NCI-H69 (cell line): ENCODE measurements at regions not wholly inside any gene's neighbourhood (a gene's known extent, or its start where the extent isn't known, plus 50 kb on each side); places are given as distances from the start of the nearest gene placed in this dataset.

Experiments used
- DNase-seq: peaks from one replicate; lab custom pipeline; 2025; lab: John Stamatoyannopoulos, UW

DNA sequence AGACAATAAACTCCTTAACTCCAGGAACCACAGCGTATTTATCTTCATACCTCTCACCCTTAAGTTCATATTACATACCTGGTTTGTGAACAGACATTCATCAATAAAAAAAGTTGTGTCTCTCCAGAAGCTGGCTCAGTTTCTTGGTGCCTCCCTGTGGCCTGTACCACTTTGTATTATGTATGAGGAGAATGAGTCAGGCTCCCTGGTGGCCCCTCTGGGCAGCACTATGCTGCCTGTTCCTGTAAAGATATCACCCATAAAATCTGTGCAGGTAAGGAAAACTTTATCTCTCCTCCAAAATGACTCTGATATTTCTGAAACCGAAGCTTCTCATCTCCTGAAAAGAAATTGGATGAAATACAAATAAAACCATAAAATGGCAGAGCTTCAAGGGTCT is 198.4 kb upstream of the NT5C1B start:
- peak; percentile 3 for DNase-seq

DNA sequence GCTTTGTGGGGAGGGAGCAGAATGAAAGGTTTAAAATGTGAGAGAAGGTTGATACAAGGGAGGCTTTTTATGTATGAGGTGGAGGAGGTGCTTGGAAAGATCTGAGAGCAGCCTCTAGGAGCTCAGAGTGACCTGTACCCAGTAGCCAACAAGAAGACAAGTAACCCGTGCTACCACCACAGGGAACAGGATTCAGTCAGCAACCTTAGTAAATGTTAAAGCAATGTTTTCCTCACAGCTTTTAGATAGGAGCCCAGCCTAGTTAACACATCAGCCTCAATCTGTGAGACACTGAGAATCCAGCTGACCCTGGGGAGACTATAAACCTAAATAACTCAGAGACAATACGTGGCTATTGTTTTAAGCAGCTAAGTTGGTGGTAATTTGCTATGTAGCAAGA is 194.9 kb upstream of the NT5C1B start:
- DNase-seq: no peak

DNA sequence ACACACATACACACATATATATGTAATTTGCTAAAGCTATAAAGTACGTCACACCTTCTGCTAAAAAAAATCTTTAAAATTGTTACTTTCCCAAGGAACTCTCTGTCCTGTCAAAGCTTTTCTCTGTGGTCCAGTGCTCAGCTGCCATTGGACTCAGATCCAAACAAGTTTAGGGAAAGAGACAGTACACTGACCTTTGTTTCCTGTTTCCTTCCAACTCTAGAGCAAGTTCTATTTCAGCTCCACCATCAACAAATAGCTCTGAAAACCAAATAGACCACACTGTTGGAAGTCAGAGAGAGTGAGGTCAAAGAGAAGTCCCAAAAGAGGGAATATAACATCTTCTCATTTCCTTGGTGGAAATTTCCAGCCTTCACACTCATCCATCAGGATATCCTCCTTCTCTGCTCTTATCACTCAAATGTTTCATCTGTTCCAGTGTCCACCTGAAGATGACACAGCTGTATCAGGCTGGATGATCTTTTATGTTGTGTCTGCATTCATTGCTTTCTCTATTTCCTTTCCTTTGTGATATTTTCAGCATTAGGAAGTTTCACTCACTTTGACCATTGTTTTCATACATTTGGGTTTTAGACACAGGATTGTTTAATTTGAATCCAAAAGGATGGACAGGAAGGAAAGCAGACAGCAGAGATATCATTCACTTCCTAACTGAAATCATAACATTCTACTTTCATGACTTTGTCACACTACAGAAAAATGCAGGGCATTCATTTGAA is 192.3 kb upstream of the NT5C1B start:
- DNase-seq: no peak

- DNase-seq: peak; percentile 94
Observed at GRCh38 chr2:18777250-18777812, 188.0 kb upstream of the NT5C1B start.

- no peak for DNase-seq
Observed at GRCh38 chr2:18771212-18771611, 181.8 kb upstream of the NT5C1B start.

- no peak for DNase-seq
Observed at GRCh38 chr2:18763338-18763737, 174.0 kb upstream of the NT5C1B start.

- no peak for DNase-seq
Observed at GRCh38 chr2:18762667-18763066, 173.3 kb upstream of the NT5C1B start.

GRCh38 chr2:18754286-18754685 is 164.9 kb upstream of the NT5C1B start:
- DNase-seq: peak; percentile 6

DNA sequence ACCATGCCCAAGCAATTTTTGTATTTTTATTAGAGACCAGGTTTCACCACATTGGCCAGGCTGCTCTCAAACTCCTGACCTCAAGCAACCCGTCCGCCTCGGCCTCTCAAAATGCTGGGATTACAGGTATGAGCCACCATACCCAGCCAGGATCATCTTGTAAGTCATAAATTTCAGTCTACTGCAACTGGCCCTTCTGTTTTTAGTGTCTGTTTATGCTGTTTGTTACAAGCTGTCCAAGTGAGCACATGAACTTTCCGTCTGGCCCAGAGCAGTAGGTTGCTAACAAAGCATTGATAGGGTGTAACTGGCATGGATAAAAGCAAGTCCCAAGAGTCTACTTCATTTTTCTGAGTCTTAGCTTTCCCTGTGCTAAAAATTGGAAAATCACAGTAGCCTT is 164.4 kb upstream of the NT5C1B start:
- no peak for DNase-seq

DNA sequence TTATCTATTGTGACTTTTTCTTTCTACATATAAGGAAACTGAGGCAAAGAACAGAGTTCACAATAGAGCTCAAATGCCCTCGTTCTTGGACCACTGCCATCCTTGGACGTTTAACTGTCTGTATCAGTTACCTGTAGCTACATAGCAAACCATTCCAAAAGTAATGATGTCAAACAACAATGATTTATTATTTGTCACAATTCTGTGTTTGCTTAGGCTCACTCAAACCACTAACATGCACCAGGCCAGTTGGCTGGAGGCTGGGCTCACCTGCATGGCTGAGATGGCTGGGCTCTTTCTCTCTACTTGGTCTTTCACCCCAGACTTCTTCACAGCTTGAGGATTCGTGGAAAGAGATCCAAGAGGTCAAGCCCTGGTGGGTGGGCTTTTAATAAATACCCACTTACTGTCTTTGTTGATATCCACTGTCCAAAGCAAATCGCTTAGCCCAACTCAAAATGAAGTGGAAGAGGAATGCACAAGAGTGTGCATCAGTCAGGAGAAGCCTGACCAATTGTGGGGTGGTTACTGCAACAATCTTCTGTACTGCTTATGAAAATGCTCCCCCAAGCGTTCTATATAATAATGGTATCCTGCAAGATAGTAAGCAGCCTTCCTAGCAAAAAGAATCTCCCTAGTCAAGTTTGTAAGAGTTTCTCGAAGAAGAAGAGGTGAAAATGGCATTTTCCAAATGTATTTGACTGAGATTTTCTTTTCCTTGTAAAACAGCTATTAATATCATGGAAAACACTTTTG is 163.5 kb upstream of the NT5C1B start:
- peak; percentile 50 for DNase-seq

DNA sequence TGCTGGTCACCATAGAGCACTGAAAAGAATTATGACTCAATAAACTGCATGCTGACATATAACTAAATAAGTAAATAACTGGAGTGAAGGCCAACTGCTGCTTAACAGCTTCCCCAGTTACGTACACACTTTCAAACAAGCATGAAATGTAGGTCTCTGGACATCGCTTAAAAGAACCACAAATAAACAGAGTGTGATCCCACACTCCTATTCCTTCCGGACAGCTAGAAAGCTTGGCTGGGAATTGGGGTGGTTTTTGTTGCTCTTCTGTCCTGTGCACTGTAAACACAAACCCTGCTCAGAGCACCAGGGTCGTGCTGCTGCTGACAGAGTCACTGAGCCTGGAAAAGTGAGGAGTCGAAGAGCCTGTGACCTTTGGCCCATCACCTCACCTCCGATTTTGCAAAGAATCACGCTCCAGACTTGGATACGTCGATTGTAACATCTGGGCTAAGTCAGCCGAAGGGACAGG is 162.7 kb upstream of the NT5C1B start:
- DNase-seq: peak; percentile 26

- no peak for DNase-seq
Observed at GRCh38 chr2:18750672-18751554, 161.5 kb upstream of the NT5C1B start.

- DNase-seq: peak; percentile 48
Observed at GRCh38 chr2:18749912-18750526, 160.7 kb upstream of the NT5C1B start.

- DNase-seq: no peak
Observed at GRCh38 chr2:18745431-18746272, 156.3 kb upstream of the NT5C1B start.

- DNase-seq: no peak
Observed at GRCh38 chr2:18741895-18742732, 152.7 kb upstream of the NT5C1B start.

DNA sequence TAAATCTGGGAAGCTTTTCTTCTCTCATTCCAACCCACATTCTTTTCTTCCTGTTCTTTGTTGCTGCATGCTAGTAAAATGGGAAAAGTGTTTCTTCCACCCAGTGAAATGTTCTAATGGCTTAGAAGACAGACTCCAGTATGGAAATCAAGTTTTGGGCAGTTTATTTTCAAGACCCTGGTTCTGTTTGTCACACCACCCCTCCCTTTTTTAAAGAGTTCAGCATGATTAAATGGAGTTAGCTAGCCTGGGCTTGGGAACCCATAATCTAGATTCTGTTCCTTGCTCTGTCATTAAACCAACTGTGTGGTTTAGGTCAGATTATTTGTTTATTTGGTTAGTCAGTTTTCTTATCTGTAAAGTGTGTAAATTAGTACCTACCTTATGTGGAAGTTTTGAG is 151.8 kb upstream of the NT5C1B start:
- DNase-seq: no peak

DNA sequence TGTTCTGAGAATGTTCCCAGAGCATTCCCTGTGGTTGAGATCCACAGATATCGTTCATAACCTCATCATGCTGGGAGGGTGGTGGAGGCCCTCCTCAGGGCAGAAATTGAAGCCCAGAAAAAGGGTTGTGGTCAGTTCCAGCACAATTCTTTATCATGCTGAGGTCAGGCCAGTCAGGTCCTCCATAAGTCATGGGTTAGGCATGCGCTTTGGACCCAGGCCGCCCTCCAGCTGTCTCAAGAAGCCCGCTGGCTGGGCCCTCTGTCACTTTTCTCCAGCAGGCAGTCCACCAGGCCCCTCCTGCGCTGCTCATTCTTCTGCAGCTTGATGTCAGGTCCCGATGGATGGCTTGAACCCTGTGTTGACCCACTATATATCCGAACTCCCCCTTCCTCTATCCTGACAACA is 151.1 kb upstream of the NT5C1B start:
- no peak for DNase-seq

DNA sequence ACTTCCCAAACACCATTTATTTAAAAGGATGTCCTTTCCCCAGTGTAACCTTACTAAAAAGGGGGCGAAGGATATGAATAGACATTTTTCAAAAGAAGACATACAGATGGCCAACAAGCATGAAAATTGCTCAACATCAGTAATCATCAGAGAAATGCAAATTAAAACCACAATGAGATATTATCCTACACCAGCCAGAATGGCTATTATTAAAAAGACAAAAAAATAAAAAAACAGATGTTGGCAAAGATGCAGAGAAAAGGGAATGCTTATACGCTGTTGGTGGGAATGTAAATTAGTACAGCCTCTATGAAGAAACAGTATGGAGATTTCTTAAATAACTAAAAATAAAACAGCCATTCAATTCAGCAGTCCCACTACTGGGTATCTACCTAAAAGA is 142.3 kb upstream of the NT5C1B start:
- no peak for DNase-seq

DNA sequence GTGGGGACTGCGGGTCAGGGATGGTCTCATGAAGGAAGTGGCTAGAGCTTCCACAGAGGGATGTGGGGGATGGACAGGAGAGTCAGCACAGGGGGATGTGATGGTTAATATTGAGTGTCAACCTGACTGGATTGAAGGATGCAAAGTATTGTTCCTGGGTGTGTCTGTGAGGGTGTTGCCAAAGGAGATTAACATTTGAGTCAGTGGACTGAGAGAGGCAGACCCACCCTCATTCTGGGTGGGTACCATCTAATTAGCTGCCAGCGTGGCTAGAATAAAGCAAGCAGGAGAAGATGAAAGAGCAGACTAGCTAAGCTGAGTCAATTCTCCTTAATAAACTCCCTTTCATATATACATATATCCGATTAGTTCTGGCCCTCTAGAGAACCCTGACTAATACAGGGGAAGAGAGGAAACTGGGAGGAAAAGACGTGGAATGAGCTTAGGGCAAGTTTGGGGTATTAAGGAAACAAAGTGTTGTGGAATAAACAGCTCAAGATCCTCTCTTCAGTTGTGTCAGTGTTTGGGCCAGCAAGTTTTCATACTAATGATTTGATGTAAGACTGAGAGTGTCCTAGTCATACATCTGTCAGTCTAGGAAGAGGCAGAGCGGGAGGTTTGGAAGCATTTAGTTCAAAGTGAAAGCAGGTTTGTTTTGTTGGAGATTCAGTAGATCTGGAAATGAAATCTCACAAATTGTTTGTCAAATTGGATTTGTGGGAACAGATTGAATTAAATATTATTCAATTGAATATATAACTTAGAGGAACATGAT is 135.2 kb upstream of the NT5C1B start:
- no peak for DNase-seq
